ENCODE measurements at regions not wholly inside any gene's neighbourhood (a gene's known extent, or its start where the extent isn't known, plus 50 kb on each side); places are given as distances from the start of the nearest gene placed in this dataset.
"Not testable (repeated sequence)": the region's sequence is repeated elsewhere in the genome, so short reads cannot be mapped to it uniquely, and the experiment has no call there.

DNA sequence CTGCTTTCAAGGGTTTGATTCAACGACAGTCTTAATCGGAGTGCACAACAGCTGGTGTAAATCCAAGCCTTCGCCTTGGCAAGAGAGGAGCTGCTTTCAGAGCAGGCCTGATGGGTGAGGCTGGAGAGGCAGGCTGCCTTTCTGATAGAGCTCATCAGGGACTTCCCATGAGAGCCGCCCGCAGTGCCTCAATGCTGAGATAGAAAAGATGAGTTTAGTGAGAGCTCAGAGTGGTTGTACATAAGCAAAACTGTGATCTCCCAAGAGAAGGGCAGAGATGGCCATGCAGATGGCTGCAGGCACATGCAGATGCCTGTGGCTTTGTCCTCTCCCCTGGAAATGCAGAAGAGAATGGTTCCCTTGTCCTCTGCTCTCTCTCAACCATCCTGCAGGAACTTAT is 122.1 kb downstream of the ARL4C start:
- no peak for DNase-seq (ENCODE audit: low spot score)

DNA sequence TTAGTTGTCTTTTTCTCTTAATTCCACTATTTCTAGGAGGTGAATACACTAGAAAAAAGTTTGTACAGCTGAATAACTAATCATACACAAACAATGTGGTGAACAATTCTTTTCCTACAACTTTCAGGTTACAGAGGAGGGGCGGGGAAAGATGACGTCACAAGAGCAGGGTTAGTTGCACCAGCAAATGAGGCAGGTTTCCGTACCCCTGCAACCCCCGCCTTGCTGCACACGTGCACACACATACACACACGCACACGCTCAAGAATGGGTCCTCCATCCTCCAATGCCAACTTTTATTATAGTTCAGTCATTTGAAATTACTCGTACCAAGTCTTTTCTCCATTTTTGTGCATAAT is 122.8 kb downstream of the ARL4C start:
- no peak for DNase-seq (ENCODE audit: low spot score)

DNA sequence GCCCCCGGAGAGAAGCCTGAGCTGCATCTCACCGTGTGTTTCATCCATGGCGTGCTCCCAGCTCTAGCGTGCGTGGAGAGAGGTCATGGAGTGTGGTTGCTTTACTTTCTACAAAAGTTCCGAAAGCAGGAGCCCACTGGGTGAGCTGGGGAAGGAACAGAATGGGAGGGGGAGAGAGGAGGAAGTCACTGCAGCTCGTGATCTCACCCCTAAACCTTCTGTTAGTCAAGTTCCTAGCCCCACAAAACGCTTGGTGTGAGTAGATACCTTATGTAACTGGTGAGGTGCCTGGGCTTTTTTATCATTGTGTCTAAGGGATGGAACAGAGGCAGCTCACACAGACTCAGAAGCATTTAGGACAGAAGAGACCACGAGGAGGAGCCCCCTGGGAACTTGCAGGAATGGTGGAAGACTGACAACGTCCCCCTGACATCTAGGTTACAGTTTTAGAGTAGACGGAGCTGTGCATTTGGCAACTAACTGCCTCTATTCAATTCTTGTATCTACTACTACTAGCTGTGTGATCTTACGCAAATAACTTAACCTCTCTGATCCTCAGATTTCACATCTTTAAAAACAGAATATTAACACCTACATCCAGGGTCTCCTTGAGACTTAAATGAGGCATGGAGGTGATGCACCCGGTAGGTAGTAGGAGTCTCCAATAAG is 123.3 kb downstream of the ARL4C start:
- DNase-seq (ENCODE audit: low spot score) = no peak

DNA sequence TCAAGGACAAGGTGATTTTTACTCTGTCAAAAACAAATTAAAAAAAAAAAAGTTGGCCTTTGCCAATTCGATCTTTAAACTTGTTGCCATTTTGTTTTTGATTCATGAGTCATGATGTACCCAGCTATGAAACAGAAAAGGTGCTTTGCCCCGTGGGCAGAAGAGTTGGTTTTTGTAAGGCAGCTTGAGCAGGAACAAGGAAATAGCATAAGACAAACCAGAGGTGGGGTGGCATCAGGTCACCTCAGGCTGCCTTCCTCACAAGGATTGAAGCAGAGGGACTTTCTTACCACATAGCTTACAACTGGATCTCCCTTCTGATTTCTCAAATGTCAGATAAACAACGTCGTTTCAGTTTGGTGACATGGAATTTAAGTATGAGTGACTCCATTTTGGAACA is 123.8 kb downstream of the ARL4C start:
- no peak for DNase-seq (ENCODE audit: low spot score)

DNA sequence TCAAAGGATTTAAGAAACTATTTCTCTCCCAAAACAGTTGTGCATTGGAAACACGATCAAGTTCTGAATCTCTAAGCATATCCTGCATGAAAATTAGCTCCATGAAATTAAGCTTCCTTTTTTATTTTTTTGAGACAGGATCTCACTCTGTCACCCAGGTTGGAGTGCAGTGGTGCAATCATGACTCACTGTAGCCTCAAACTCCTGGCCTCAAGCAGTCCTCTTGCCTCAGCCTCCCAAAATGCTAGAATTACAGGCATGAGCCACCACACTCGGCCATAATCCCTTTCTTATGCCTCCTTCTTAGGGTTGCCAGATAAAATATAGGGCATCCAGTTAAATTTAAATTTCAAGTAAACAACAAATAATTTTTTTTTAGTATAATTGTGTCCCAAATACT is 124.4 kb downstream of the ARL4C start:
- DNase-seq (ENCODE audit: low spot score) = no peak

DNA sequence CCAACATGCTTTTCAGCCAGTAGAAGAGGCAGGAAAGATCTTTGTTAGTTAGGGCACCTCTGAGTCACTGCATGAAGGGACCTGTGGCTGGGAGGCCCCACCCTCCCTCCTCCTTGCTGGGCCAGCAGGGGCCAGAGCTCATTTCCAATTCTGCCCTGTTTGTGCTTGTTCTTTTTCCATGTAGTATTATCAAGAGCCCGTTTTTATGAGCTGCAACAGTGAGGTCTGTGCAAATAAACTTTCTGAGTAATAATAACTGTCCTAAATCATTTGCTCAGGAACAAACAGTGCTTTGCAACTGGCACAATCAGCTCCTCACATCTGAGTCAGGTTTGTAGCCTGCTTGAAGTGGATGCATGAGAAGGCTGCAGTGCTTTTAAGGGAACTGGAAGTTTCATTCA is 128.0 kb downstream of the ARL4C start:
- peak; percentile 84 for DNase-seq (ENCODE audit: low spot score)

DNA sequence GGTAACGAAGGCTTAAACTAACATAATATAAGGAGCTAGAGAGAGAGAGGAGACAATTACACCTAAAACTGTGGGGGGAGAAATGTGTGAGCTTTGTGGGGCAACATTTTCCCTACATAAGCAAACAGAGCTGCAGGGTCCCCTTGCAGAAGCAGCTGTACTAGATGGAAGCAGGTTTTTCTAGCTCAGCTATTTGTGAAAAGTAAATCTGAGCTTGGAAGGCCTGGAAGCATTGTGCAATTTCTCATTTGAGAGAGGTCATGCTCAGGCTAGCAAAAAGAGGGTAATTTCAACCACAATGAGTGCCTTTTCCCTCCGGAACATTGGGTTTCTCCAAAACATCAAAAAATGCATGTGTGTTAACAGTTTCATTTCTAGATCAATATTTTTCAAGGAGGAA is 130.0 kb downstream of the ARL4C start:
- peak; percentile 70 for DNase-seq (ENCODE audit: low spot score)

DNA sequence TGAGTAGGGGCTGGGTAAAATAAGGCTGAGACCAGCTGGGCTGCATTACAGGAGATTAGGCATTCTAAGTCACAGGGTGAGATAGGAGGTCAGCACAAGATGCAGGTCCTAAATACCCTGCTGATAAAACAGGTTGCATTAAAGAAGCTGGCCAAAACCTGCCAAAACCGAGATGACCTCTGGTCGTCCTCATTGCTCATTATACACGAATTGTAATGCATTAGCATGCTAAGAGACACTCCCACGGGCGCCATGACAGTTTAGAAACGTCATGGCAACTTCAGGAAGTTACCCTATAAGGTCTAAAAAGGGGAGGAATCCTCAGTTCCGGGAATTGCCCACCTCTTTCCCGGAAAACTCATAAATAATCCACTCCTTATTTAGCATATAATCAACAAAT is 132.2 kb downstream of the ARL4C start:
- no peak for DNase-seq (ENCODE audit: low spot score)

DNA sequence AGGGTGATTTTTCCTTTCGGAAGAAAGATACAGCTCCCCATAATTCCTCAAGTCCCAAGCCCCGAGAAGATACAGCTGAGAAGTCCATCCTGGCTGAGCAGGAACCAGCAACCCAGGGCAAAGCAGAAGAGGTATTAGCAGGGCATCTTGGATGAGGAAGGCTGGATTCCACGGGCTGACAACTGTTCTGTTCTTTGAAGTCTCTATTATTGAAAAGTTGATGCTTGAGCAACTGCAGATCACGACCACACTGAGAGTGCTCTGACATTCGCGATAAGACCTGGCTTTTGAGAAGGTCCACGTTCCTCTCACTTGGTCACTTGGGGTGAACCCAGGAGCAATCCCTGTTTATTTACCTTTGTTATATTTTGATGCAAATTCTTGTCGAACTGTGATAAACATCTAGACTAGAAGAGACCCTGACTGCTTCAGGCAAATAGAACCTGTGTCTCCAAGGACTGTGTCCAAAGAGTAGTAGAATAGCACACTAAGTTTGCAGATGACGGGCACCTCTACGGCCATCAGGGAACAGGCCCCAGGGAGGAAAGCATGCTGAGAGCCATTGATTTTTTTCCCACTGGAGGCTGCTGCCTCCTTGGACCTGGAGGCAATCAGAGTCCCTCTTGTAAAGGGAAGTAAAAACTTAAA is 133.1 kb downstream of the ARL4C start:
- no peak for DNase-seq (ENCODE audit: low spot score)

DNA sequence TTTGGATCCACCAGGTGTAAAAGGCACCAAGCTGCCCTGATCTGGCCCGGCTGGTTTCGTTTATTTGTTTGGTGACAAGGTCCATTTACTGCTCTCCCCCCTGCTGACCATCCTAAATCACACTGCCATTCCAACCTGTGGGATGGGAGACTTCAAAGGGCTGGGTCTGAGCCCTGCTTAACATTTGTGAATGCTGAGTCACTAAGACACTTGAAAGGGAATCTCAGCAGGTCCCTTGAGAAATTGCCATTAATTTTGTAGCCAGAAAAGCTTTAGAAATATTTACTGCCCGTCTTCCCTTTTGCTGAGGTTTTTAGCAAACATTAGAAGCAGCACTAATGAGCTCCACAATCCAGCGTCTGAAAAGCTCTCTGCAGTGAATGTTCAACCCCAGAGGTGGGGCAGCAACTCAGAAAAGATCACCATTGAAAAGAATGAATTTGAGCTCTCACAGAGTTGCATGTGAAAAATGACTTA is 133.8 kb downstream of the ARL4C start:
- DNase-seq (ENCODE audit: low spot score) = peak; percentile 52

DNA sequence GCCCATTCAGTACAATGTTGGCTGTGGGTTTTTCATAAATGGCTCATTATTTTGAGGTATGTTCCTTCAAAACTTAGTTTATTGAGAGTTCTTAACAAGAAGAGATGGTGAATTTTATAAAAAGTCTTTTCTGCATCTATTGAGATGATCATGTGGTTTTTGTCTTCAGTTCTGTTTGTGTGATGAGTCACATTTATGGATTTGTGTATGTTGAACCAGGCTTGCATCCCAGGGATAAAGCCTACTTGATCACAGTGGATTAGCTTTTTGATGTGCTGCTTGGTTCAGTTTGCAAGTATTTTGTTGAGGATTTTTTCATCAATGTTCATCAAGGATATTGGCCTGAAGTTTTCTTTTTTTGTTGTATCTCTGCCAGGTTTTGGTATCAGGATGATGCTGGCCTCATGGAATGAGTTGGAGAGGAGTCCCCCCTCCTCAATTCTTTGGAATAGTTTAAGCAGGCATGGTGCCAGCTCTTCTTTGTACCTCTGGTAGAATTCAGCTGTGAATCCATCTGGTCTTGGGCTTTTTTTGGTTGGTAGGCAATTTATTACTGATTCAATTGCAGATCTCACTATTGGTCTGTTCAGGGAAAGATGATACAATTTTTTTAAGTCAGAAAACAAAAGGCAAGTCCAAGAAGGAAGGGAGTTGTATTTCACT is 136.4 kb downstream of the ARL4C start:
- not testable (repeated sequence) for DNase-seq (ENCODE audit: low spot score)

DNA sequence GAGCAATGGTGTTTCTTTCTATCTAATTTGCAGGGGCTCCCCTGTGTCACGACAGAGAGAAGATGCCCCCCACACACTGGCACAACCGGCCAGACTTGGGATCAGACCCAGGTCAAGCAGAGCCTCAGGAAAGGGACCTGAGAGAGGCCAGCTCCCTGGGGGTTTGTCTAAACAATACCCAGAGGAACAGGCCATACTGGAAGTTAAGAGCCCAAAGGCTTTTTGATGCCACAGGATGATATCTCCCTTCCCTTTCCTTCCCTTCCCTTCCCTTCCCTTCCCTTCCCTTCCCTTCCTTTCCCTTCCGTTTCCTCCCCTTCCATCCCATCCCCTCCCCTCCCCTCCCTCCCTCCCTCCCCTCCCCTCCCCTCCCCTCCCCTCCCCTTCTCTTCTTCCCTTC is 139.2 kb downstream of the ARL4C start:
- DNase-seq (ENCODE audit: low spot score) = no peak

DNA sequence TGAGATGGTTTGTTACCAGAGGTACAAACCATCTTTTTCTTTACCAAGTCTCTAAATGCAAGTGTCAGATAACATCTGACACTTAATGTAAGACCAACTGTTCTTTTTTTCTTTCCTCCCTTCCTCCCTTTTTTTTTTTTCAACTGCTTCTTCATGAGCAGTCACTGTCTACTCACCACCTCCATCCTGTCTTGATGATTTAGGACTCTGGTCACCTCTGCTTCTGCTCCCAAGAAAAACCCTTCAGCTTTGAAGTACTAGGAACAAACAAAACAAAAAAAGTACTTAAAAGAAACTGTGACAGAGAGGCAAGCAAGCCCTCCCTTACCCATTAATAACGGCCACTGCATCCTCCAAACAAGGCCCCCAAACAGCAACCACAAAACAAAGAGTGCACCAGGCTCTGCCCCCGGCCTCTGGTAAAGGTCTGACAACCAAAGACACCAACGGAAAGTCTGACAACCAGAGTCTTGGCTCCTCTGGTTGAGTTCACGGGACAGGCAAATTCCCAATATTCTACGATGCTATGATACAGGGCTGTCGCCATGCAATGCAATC is 141.0 kb downstream of the ARL4C start:
- no peak for DNase-seq (ENCODE audit: low spot score)

DNA sequence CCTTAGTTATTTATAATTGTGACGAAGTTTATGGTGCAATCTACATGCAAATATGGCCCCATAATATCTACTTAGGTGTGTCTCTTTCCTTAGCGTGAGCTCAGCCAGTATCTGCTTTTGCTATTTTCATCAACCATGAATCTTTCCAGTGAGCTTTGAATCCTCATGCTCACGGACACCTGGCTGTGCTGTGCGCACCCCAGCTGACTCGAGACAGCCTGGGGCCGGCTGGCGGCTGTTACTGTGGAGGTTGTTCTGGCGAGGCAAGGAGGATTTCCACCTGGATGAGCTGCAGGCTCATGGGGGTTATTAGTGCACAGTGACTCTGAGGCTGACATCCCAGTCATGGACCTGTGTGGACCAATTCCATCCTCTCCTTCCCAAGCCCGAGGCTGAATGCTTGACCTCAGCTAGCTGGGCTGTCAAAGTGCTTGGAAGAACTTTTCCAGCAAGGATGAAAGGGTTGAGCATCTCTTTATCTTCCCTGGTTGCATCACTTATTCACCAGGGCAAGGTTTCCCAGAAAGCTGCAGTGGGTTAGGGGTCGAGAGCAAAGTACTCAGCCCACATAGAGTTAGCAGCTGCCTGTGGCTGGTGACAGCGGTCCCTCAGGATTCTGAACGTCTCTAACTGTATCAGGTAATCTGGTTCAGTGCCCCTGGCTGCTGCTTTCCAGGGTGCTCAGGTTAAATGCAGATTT is 141.7 kb downstream of the ARL4C start:
- DNase-seq (ENCODE audit: low spot score) = no peak

DNA sequence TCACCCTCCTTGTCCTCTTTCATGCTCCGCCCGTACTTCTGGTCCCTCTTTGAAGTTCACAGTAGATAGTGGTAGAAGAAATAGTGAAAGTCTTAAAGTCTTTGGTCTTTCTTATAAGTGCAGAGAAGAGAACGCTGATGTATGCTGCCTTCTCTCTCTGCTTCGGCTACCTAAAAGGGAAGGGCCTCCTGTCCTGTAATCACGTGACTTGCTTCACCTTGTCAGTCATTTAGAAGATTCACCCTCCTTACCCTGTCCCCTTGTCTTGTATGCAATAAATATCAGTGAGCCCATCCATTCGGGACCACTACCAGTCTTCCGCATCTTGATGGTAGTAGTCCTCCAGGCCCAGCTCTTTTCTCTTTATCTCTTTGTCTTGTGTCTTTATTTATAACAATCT is 144.6 kb downstream of the ARL4C start:
- DNase-seq (ENCODE audit: low spot score) = no peak

DNA sequence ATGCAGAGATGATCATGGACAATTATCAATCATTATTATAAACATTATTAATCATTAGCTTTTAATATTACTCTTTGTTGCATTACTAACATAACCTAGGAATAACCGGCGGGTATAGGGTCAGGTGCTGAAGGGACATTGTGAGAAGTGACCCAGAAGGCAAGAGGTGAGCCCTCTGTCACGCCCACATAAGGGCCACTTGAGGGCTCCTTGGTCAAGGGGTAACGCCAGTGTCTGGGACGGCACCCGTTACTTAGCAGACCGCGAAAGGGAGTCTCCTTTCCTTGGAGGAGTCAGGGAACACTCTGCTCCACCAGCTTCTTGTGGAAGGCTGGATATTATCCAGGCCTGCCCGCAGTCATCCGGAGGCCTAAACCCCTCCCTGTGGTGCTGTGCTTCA is 145.0 kb downstream of the ARL4C start:
- not testable (repeated sequence) for DNase-seq (ENCODE audit: low spot score)

DNA sequence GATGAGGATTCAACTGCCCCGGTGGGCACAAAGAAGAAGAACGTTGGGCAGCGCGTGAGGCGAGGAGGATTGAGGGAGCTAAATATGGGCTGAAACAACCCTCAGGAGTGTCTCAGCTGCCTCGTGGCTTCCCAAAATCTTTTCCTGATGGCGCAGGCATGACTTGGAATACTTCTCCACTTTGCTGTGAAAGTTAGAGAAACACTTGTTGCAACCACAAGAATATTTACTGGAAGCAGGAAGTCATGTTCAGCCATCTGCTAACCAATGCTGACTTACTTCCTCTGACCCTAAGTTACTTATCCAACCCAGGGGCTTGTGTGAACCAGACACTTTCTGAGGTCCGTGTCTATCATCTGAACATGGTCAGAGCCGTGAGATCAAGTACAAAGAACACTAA is 148.8 kb downstream of the ARL4C start:
- DNase-seq (ENCODE audit: low spot score) = no peak

DNA sequence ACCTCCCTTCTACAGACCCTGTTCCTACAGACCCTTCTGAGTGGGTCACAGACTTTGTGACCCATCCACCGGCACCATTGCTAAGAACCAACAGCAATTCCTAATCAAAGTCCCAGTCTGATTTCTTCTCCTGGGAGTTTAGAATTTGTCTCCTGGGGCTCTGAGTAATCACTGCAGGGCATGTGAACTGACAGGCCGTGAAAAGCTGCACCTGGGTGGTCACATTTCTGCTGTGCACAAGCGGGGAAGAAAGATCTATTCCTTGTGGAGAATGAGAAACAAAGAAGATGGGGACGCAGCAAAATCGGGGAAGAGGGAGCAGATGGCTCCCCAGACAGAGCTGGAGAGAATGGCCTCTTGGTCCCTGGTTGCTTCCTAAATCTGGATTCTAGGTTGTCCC is 151.0 kb downstream of the ARL4C start:
- no peak for DNase-seq (ENCODE audit: low spot score)

DNA sequence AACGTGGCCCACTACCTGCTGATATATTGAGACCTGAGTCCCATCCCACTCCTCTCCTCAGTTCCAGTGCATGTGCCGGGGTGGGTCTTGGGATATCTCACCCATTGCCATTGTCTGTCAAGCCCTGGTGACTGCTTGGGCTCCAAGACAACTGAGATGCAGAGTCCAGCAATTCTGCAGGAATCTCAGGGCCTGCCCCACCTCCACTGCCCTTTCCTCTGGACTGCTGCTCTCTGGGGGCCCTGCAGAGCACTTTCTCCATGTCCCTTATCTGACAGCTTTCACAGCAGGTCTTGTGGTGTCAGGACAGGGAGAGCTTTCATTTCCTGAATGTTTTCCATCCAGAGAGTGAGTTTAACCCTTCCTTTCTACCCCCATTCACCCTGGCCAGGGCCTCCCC is 152.9 kb downstream of the ARL4C start:
- no peak for DNase-seq (ENCODE audit: low spot score)

DNA sequence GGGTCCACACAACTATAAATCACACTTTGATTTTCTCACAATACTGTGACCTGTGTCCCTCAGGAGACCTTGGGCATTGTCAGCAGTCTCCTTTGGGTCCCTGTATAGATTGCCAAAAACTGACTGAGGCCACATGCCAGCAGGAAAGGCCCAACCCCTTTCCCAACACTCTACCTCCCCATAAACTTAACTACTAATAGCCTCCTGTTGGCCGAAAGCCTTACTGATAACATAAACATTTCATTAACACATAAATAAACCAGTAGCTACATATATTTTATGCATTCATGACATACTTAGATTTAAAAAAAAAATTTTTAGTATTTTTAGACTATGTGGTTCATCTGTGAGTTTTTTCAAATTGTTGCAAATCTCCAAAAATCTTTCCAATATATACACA is 153.5 kb downstream of the ARL4C start:
- no peak for DNase-seq (ENCODE audit: low spot score)

DNA sequence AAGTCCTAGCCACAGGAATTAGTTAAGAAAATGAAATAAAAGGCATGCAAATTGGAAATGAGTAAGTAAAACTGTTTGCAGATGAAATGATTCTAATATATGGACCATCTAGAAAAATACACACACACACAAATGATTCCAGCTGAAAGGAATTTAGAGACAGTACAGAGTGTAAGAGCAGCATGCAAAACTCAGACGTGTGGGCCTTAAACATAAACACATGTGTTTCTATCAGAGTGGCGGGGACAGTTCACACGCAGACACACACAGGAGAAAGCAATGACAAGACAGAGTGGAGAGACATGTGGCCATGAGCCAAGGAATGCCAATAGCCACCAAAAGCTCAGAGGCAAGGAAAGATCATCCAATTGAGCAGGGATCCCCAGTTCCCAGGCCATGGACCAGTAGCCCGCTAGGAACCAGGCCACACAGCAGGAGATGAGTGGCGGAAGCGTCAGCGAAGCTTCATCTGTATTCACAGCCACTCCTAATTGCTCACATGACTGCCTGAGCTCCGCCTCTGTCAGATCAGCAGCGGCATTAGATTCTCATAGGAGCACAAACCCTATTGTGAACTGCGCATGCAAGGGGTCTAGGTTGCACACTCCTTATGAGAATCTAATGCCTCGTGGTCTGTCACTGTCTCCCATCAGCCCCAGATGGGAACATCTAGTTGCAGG is 155.4 kb downstream of the ARL4C start:
- no peak for DNase-seq (ENCODE audit: low spot score)

DNA sequence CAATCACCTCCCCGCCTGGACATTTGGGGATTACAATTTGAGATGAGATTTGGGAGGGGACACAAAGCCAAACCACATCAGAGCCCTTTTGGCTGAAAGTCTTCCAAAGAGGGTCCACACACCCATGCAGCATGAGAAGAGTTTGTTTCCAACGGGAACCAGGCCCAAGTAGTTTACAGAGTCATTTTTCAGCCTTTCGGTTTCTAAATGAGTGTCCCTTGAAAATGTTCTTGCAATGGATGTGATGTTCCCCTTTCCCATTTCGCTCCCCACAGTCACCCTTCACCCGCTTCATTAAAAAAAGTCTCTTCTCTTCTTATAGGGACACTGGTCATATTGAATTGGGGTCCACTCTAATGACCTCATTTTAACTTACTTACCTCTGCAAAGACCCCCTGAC is 157.4 kb downstream of the ARL4C start:
- DNase-seq (ENCODE audit: low spot score) = no peak

Data from ureter (tissue), 1 donor.